IgD-negative memory B cell (primary cell): ENCODE measurements at regions not wholly inside any gene's neighbourhood (a gene's known extent, or its start where the extent isn't known, plus 50 kb on each side); places are given as distances from the start of the nearest gene placed in this dataset.

Experiments used
- H3K27ac Mint-ChIP-seq, 3 donors: one replicate each; pipeline ENCODE4 v1.8.0; 2020 to 2022; ENCODE audit warnings: mild to moderate bottlenecking in 3 of 3, mixed read lengths in 3 of 3, moderate library complexity in 1 of 3
- H3K27me3 Mint-ChIP-seq: one replicate; pipeline ENCODE4 v1.8.0; 2021; ENCODE audit warnings: mixed read lengths
- H3K36me3 Mint-ChIP-seq: one replicate; pipeline ENCODE4 v1.8.0; 2020; ENCODE audit warnings: mild to moderate bottlenecking, mixed read lengths
- H3K4me1 Mint-ChIP-seq, 3 donors: one replicate each; pipeline ENCODE4 v1.8.0; 2020 to 2022; ENCODE audit warnings: mixed read lengths in 3 of 3, mild to moderate bottlenecking in 1 of 3
- H3K4me3 Mint-ChIP-seq, 4 donors: one replicate each; pipeline ENCODE4 v1.8.0; 2020 to 2022; ENCODE audit warnings: mild to moderate bottlenecking in 4 of 4, mixed read lengths in 4 of 4, moderate library complexity in 3 of 4
- H3K9me3 Mint-ChIP-seq, 3 donors: one replicate each; pipeline ENCODE4 v1.8.0; 2020 to 2021; ENCODE audit warnings: mixed read lengths in 3 of 3, mild to moderate bottlenecking in 1 of 3

- Mint-ChIP-seq H3K27me3 (no peaks in the 10 kb centered on the region), H3K4me3 (no peak overlapping the region), H3K4me1 (no peaks in the 10 kb centered on the region), H3K36me3 (no peaks in the 10 kb centered on the region), H3K27ac (no peak overlapping the region), H3K9me3 (peaks cover 0 to 4% (median 0%) of the 10 kb centered on the region in 3 donors)
Measured at GRCh38 chr10:10317151-10317550, 700.5 kb upstream of the CELF2 start.

GRCh38 chr10:10318856-10319255, 698.8 kb upstream of the CELF2 start:
- Mint-ChIP-seq H3K4me3 (no peak overlapping the region), H3K36me3 (peaks cover 1% of the 10 kb centered on the region), H3K27me3 (no peaks in the 10 kb centered on the region), H3K9me3 (peaks cover 0 to 4% (median 3%) of the 10 kb centered on the region in 3 donors), H3K4me1 (no peaks in the 10 kb centered on the region), H3K27ac (no peak overlapping the region)

GRCh38 chr10:10320956-10321355, 696.7 kb upstream of the CELF2 start:
- H3K27me3 Mint-ChIP-seq = no peaks in the 10 kb centered on the region
- H3K36me3 Mint-ChIP-seq = peaks cover 1% of the 10 kb centered on the region
- no peak overlapping the region for H3K4me3 Mint-ChIP-seq
- no peaks in the 10 kb centered on the region for H3K4me1 Mint-ChIP-seq
- no peak overlapping the region for H3K27ac Mint-ChIP-seq
- peaks cover 0 to 4% (median 3%) of the 10 kb centered on the region in 3 donors for H3K9me3 Mint-ChIP-seq

- H3K4me3 Mint-ChIP-seq = no peak overlapping the region
- no peak overlapping the region for H3K27ac Mint-ChIP-seq
- H3K9me3 Mint-ChIP-seq = peaks cover 0 to 3% (median 0%) of the 10 kb centered on the region in 3 donors
- H3K27me3 Mint-ChIP-seq = no peaks in the 10 kb centered on the region
- no peaks in the 10 kb centered on the region for H3K4me1 Mint-ChIP-seq
- peaks cover 1% of the 10 kb centered on the region for H3K36me3 Mint-ChIP-seq
Measured at GRCh38 chr10:10326116-10326515, 691.6 kb upstream of the CELF2 start.

GRCh38 chr10:10327934-10328333, 689.7 kb upstream of the CELF2 start:
- Mint-ChIP-seq H3K9me3 (peaks cover 0 to 3% (median 0%) of the 10 kb centered on the region in 3 donors), H3K27ac (no peak overlapping the region), H3K36me3 (peaks cover under 1% of the 10 kb centered on the region), H3K4me3 (no peak overlapping the region), H3K27me3 (no peaks in the 10 kb centered on the region), H3K4me1 (no peaks in the 10 kb centered on the region)

- Mint-ChIP-seq H3K27me3 (no peaks in the 10 kb centered on the region), H3K9me3 (peaks cover 0 to 2% (median 0%) of the 10 kb centered on the region in 3 donors), H3K4me3 (no peak overlapping the region), H3K4me1 (no peaks in the 10 kb centered on the region), H3K27ac (no peak overlapping the region), H3K36me3 (no peaks in the 10 kb centered on the region)
Measured at GRCh38 chr10:10330418-10330817, 687.3 kb upstream of the CELF2 start.

- no peaks in the 10 kb centered on the region for H3K36me3 Mint-ChIP-seq
- no peak overlapping the region for H3K27ac Mint-ChIP-seq
- H3K4me1 Mint-ChIP-seq = no peaks in the 10 kb centered on the region
- no peaks in the 10 kb centered on the region for H3K27me3 Mint-ChIP-seq
- H3K9me3 Mint-ChIP-seq = peaks cover 0 to 2% (median 0%) of the 10 kb centered on the region in 3 donors
- H3K4me3 Mint-ChIP-seq = no peak overlapping the region
Measured at GRCh38 chr10:10332786-10333185, 684.9 kb upstream of the CELF2 start.

GRCh38 chr10:10333622-10334021, 684.0 kb upstream of the CELF2 start:
- Mint-ChIP-seq H3K27me3 (no peaks in the 10 kb centered on the region), H3K4me3 (no peak overlapping the region), H3K9me3 (peaks cover 0 to 2% (median 0%) of the 10 kb centered on the region in 3 donors), H3K36me3 (no peaks in the 10 kb centered on the region), H3K27ac (no peak overlapping the region), H3K4me1 (no peaks in the 10 kb centered on the region)

- H3K4me3 Mint-ChIP-seq = no peak overlapping the region
- no peaks in the 10 kb centered on the region for H3K27me3 Mint-ChIP-seq
- H3K36me3 Mint-ChIP-seq = peaks cover 3% of the 10 kb centered on the region
- no peak overlapping the region for H3K27ac Mint-ChIP-seq
- H3K9me3 Mint-ChIP-seq = peaks cover 0 to 4% (median 2%) of the 10 kb centered on the region in 3 donors
- H3K4me1 Mint-ChIP-seq = no peaks in the 10 kb centered on the region
Measured at GRCh38 chr10:10338339-10338738, 679.3 kb upstream of the CELF2 start.

GRCh38 chr10:10346390-10347150, 671.1 kb upstream of the CELF2 start:
- Mint-ChIP-seq H3K4me3 (no peak overlapping the region), H3K36me3 (no peaks in the 10 kb centered on the region), H3K27ac (no peak overlapping the region)

GRCh38 chr10:10350050-10350449, 667.6 kb upstream of the CELF2 start:
- Mint-ChIP-seq H3K27me3 (no peaks in the 10 kb centered on the region), H3K36me3 (no peaks in the 10 kb centered on the region), H3K4me1 (no peaks in the 10 kb centered on the region)

More at GRCh38 chr10:10346390-10347150, 671.1 kb upstream of the CELF2 start:
- Mint-ChIP-seq H3K4me1 (no peaks in the 10 kb centered on the region), H3K9me3 (peaks cover 0 to 9% (median 2%) of the 10 kb centered on the region in 3 donors), H3K27me3 (no peaks in the 10 kb centered on the region)

GRCh38 chr10:10351451-10351850, 666.2 kb upstream of the CELF2 start:
- H3K9me3 Mint-ChIP-seq = peaks cover 0 to 2% (median 2%) of the 10 kb centered on the region in 3 donors
- H3K27me3 Mint-ChIP-seq = no peaks in the 10 kb centered on the region
- H3K27ac Mint-ChIP-seq = no peak overlapping the region
- H3K4me3 Mint-ChIP-seq = no peak overlapping the region
- no peaks in the 10 kb centered on the region for H3K36me3 Mint-ChIP-seq
- no peaks in the 10 kb centered on the region for H3K4me1 Mint-ChIP-seq

More at GRCh38 chr10:10350050-10350449, 667.6 kb upstream of the CELF2 start:
- Mint-ChIP-seq H3K9me3 (peaks cover 0 to 2% (median 2%) of the 10 kb centered on the region in 3 donors), H3K4me3 (no peak overlapping the region), H3K27ac (no peak overlapping the region)

- Mint-ChIP-seq H3K9me3 (peaks cover 0 to 3% (median 2%) of the 10 kb centered on the region in 3 donors), H3K4me3 (no peak overlapping the region), H3K27me3 (no peaks in the 10 kb centered on the region), H3K27ac (no peak overlapping the region), H3K36me3 (no peaks in the 10 kb centered on the region), H3K4me1 (no peaks in the 10 kb centered on the region)
Measured at GRCh38 chr10:10353326-10353868, 664.3 kb upstream of the CELF2 start.

- Mint-ChIP-seq H3K36me3 (peaks cover 2% of the 10 kb centered on the region), H3K27ac (no peak overlapping the region), H3K27me3 (peaks cover 2% of the 10 kb centered on the region), H3K4me3 (no peak overlapping the region), H3K9me3 (peaks cover 0 to 5% (median 1%) of the 10 kb centered on the region in 3 donors), H3K4me1 (no peaks in the 10 kb centered on the region)
Measured at GRCh38 chr10:10359263-10359662, 658.4 kb upstream of the CELF2 start.

- no peaks in the 10 kb centered on the region for H3K4me1 Mint-ChIP-seq
- peaks cover 0 to 5% (median 1%) of the 10 kb centered on the region in 3 donors for H3K9me3 Mint-ChIP-seq
- H3K27me3 Mint-ChIP-seq = peaks cover 2% of the 10 kb centered on the region
- no peak overlapping the region for H3K27ac Mint-ChIP-seq
- H3K36me3 Mint-ChIP-seq = peaks cover 2% of the 10 kb centered on the region
- H3K4me3 Mint-ChIP-seq = no peak overlapping the region
Measured at GRCh38 chr10:10361301-10361885, 656.3 kb upstream of the CELF2 start.
